ENCODE measurements at regions not wholly inside any gene's neighbourhood (a gene's known extent, or its start where the extent isn't known, plus 50 kb on each side); places are given as distances from the start of the nearest gene placed in this dataset.

GRCh38 chr3:25297667-25298585 lies 130.1 kb upstream of the RARB start:
- TF ChIP-seq CTCF (IDR thresholded peaks at IDR 0.05; ENCODE audit: insufficient read depth, low read length) (no peak), REST (IDR thresholded peaks at IDR 0.05; ENCODE audit: insufficient replicate concordance, low read depth) (no peak), POLR2AphosphoS5 (IDR thresholded peaks at IDR 0.05; ENCODE audit: low read depth) (no peak), GABPA (IDR thresholded peaks at IDR 0.05; ENCODE audit: low read depth) (no peak)
